ENCODE measurements at regions not wholly inside any gene's neighbourhood (a gene's known extent, or its start where the extent isn't known, plus 50 kb on each side); places are given as distances from the start of the nearest gene placed in this dataset.

DNA sequence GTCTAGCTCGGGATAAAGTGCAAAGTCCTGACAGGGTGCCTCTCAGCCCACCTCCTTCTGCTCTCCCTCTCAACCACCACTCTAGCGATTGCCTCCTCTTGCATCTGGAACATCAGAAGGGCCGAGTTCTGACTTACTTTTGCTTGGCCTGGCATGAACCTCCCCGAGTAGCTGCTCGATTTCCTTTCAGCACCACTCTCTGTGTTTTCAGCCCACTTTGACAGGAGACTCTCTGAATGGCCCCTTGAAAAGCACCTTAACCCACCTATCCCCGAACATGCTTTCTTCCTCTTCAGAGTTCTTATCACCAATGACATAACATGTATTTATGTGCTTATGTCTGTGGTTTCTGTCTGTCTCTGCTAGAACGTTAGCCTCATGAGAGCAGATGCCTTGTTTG lies 225.8 kb upstream of the RUNX1 start:
- Histone ChIP-seq H3K4me3 (no peak overlapping the region), H3K27ac (no peak overlapping the region), H3K4me2 (no peak overlapping the region), H3K4me1 (no peaks in the 10 kb centered on the region), H3K9me3 (no peaks in the 10 kb centered on the region)
- 64% methylated on average over 7 of the region's 7 CpGs for WGBS (ENCODE audit: missing lambda C conversion rate)
- ATAC-seq: no peak
- ChIA-PET POLR2A (no interaction called here), CTCF (no interaction called here)
- DNase-seq (ENCODE audit: low read depth in 1 of 2, low spot score in 1 of 2): no peak
- TF ChIP-seq, protein P1, sequence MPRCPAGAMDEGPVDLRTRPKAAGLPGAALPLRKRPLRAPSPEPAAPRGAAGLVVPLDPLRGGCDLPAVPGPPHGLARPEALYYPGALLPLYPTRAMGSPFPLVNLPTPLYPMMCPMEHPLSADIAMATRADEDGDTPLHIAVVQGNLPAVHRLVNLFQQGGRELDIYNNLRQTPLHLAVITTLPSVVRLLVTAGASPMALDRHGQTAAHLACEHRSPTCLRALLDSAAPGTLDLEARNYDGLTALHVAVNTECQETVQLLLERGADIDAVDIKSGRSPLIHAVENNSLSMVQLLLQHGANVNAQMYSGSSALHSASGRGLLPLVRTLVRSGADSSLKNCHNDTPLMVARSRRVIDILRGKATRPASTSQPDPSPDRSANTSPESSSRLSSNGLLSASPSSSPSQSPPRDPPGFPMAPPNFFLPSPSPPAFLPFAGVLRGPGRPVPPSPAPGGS (IDR thresholded peaks at IDR 0.05): no peak
- TF ChIP-seq CHD4 (IDR thresholded peaks at IDR 0.05; ENCODE audit: borderline replicate concordance) (no peak), GATA3 (IDR thresholded peaks at IDR 0.05; ENCODE audit: borderline replicate concordance) (no peak), EP300 (IDR thresholded peaks at IDR 0.05) (no peak), KDM1A (IDR thresholded peaks at IDR 0.05; ENCODE audit: low read depth) (no peak), FOSB (CRISPR knock-in tag; IDR thresholded peaks at IDR 0.05) (no peak), NFE2L2 (conservative IDR thresholded peaks at IDR 0.05; ENCODE audit: low read length) (no peak), FOSL2 (IDR thresholded peaks at IDR 0.05) (no peak), FOSL2 (CRISPR knock-in tag; IDR thresholded peaks at IDR 0.05) (no peak), NR3C1 (IDR thresholded peaks at IDR 0.05) (no peak), SMC3 (IDR thresholded peaks at IDR 0.05) (no peak), KDM5A (IDR thresholded peaks at IDR 0.05) (no peak), CHD2 (IDR thresholded peaks at IDR 0.05; ENCODE audit: low read length, partially characterized antibody) (no peak), PHF8 (IDR thresholded peaks at IDR 0.05; ENCODE audit: borderline replicate concordance, low read depth) (no peak), TP53 (CRISPR knock-in tag; IDR thresholded peaks at IDR 0.05) (no peak), HDAC2 (IDR thresholded peaks at IDR 0.05) (no peak), CBX8 (IDR thresholded peaks at IDR 0.05) (no peak)
- TF ChIP-seq, protein P2, sequence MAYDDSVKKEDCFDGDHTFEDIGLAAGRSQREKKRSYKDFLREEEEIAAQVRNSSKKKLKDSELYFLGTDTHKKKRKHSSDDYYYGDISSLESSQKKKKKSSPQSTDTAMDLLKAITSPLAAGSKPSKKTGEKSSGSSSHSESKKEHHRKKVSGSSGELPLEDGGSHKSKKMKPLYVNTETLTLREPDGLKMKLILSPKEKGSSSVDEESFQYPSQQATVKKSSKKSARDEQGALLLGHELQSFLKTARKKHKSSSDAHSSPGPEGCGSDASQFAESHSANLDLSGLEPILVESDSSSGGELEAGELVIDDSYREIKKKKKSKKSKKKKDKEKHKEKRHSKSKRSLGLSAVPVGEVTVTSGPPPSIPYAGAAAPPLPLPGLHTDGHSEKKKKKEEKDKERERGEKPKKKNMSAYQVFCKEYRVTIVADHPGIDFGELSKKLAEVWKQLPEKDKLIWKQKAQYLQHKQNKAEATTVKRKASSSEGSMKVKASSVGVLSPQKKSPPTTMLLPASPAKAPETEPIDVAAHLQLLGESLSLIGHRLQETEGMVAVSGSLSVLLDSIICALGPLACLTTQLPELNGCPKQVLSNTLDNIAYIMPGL (CRISPR knock-in tag; IDR thresholded peaks at IDR 0.05; ENCODE audit: borderline replicate concordance): no peak
- TF ChIP-seq, protein P3, sequence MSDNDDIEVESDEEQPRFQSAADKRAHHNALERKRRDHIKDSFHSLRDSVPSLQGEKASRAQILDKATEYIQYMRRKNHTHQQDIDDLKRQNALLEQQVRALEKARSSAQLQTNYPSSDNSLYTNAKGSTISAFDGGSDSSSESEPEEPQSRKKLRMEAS (IDR thresholded peaks at IDR 0.05): no peak
- no peak for FAIRE-seq

DNA sequence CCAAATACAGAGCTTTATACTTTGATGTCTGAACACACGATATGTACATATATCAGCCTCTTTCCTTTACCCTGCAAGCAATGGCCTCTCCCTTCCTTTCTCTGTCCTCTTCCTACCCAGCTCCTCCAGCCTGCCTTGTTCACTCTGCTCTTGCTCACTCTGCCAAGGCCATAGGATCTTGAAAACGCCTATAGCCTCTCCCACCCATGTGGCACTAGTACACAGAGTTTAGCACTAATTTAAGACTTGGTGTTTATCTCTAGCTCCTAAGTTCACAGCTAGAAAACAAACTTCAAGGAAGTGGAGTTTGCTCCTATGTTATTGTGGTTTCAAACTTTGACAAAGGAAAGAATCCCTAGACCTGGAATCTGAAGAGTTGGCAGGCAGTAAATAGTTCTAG lies 225.0 kb upstream of the RUNX1 start:
- ATAC-seq (no peak), FAIRE-seq (no peak), DNase-seq (ENCODE audit: low read depth in 1 of 2, low spot score in 1 of 2) (no peak)
- TF ChIP-seq, protein P4, sequence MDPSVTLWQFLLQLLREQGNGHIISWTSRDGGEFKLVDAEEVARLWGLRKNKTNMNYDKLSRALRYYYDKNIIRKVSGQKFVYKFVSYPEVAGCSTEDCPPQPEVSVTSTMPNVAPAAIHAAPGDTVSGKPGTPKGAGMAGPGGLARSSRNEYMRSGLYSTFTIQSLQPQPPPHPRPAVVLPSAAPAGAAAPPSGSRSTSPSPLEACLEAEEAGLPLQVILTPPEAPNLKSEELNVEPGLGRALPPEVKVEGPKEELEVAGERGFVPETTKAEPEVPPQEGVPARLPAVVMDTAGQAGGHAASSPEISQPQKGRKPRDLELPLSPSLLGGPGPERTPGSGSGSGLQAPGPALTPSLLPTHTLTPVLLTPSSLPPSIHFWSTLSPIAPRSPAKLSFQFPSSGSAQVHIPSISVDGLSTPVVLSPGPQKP (IDR thresholded peaks at IDR 0.05; ENCODE audit: low read depth, low read length): no peak
- TF ChIP-seq, protein P3 (IDR thresholded peaks at IDR 0.05): no peak
- TF ChIP-seq EHMT2 (IDR thresholded peaks at IDR 0.05; ENCODE audit: low read depth) (no peak), TP53 (CRISPR knock-in tag; IDR thresholded peaks at IDR 0.05) (no peak), ZSCAN20 (CRISPR knock-in tag; IDR thresholded peaks at IDR 0.05) (no peak), ESRRA (IDR thresholded peaks at IDR 0.05; ENCODE audit: borderline replicate concordance, low read length) (no peak), TFCP2L1 (CRISPR knock-in tag; IDR thresholded peaks at IDR 0.05) (no peak), HDAC2 (IDR thresholded peaks at IDR 0.05) (no peak), JUNB (IDR thresholded peaks at IDR 0.05) (no peak), ZC3H11A (IDR thresholded peaks at IDR 0.05) (no peak), SREBF2 (IDR thresholded peaks at IDR 0.05) (no peak), BHLHE40 (IDR thresholded peaks at IDR 0.05; ENCODE audit: low read depth, low read length) (no peak)
- TF ChIP-seq, protein P2 (CRISPR knock-in tag; IDR thresholded peaks at IDR 0.05; ENCODE audit: borderline replicate concordance): no peak
- TF ChIP-seq, protein P5, sequence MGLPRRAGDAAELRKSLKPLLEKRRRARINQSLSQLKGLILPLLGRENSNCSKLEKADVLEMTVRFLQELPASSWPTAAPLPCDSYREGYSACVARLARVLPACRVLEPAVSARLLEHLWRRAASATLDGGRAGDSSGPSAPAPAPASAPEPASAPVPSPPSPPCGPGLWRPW (IDR thresholded peaks at IDR 0.05): no peak
- WGBS (ENCODE audit: missing lambda C conversion rate): 60% methylated on average over 2 of the region's 2 CpGs
- POLR2A ChIA-PET: no interaction called here
- H3K27ac ChIP-seq: no peak overlapping the region
- CTCF ChIA-PET: interaction anchor here (0.7 kb wide), 1 partner anchor 11 kb away, joined by 4 read pairs; no protein-coding TSS in a partner anchor
- H3K9me3 ChIP-seq: no peaks in the 10 kb centered on the region
- H3K4me3 ChIP-seq: no peak overlapping the region
- no peaks in the 10 kb centered on the region for H3K4me1 ChIP-seq
- no peak overlapping the region for H3K4me2 ChIP-seq

All from A549 (cell line).